GM21447 (cell line): ENCODE measurements at regions not wholly inside any gene's neighbourhood (a gene's known extent, or its start where the extent isn't known, plus 50 kb on each side); places are given as distances from the start of the nearest gene placed in this dataset.
"Not testable (repeated sequence)": the region's sequence is repeated elsewhere in the genome, so short reads cannot be mapped to it uniquely, and the experiment has no call there.

Source experiments
- ATAC-seq: cut with Tn5 transposase; IDR thresholded peaks from one replicate; pipeline ENCODE4 v1.9.1; 2021; ENCODE audit not compliant: unreplicated experiment

DNA sequence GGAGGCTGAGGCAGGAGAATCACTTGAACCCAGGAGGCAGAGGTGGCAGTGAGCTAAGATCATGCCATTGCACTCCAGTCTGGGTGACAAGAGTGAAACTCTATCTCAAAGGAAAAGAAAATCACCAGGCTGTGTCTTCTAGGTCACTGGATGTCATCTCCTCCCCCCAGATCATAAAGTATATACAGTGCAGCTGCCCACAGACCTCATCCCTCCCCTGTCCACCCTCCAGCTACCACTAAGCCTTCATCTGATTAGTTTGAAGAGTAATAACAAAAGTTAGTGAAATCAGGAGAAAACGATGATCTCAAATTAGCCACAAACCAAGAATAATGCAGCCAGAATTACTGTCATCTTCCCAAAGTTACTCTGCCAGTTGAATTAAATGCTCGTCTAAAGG lies 117.2 kb downstream of the ZNF22 start:
- ATAC-seq, result not testable (repeated sequence)

DNA sequence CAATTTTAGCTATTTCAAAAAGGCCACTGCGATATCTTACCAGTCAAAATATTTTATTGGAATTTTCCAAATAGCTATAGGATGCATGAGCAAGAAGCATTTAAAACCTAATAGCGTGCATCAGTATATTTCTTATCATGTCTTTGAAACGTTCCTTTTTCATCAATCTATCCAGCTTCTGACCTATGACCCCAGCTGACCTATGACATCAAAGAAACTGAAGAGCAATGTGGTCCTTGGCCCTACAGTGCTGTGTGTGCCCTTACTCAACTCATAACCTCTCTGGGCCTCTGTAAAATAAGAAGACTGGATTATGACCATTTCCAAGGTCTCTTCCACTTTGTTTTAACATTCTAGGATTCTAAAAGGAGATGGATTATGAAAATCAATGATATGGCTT lies 118.2 kb downstream of the ZNF22 start:
- no peak for ATAC-seq

GRCh38 chr10:45122180-45122860 lies 121.6 kb downstream of the ZNF22 start:
- not testable (repeated sequence) for ATAC-seq

DNA sequence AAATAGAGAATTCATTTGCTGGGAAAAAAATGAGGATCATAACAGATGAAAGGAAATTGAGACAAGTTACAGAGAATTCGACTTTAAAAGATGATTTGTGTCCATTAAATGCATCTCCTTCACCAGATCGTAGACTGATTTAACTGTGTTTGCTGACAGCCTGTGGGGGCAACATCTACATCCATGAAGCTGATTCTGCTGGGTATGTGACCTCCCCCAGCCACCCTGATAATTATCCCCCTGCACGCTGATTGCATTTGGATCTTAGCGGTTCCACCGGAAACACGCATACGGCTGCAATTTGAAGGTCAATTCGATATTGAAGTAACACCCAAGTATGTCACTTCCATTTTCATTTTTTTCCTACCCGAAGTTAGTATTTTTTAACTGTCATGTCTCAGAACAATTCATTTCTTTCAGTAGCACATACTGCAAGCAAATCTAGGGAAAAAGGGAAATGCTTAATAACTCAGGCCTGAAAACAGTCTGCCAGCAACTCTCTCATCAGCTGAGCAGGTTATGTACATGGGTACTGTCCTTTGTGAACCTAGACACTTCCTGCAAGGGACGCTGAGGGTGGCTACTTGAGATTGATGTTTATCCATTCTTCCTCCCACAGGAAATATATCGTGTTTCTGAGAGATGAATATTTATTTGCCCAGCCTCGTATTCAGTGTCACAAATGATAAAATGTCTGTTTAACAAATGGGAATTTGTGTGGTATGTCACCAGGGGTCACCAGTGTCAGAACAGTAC lies 134.9 kb downstream of the ZNF22 start:
- no peak for ATAC-seq

- ATAC-seq, result no peak
These were observed 135.5 kb downstream of the ZNF22 start for GRCh38 chr10:45136256-45136655.

DNA sequence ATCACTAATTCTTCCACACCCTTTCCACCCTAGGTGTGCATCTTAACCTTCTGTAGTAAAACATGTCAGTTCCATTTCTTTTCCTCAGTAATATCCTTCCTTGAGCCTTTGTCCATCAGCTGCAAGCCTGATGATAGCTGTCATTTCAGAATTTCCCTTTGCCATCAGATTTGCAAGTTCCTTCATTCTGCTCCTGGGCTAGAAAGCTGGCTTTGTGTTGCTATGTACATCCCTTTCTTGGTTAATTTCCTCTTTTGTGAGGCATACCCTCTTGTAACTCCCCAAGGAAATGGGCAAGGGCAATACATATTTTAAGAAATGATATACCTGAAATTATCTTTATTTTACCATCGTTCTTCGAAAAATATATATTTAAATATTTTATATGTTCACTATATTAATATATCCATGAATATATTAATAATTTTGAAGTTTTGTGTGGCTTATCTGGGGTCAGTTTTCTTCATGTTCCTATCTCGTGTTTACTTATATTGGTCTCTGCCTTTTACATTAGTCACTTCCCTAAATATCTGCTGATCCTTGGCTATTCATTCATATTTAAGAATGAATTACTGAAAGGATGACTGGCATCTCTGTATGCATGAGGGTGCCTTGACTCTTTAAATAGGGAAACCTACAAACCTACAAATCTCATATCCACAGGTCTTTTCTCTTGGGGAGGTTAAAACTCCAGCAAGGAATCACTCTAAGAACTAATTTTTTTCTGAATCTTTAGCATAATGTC lies 143.8 kb downstream of the ZNF22 start:
- no peak for ATAC-seq

- not testable (repeated sequence) for ATAC-seq
These were observed 144.4 kb downstream of the ZNF22 start for GRCh38 chr10:45145143-45145542.

GRCh38 chr10:45147000-45147399 lies 146.3 kb downstream of the ZNF22 start:
- ATAC-seq, result no peak

- no peak for ATAC-seq
These were observed 150.3 kb downstream of the ZNF22 start for GRCh38 chr10:45150997-45151396.

DNA sequence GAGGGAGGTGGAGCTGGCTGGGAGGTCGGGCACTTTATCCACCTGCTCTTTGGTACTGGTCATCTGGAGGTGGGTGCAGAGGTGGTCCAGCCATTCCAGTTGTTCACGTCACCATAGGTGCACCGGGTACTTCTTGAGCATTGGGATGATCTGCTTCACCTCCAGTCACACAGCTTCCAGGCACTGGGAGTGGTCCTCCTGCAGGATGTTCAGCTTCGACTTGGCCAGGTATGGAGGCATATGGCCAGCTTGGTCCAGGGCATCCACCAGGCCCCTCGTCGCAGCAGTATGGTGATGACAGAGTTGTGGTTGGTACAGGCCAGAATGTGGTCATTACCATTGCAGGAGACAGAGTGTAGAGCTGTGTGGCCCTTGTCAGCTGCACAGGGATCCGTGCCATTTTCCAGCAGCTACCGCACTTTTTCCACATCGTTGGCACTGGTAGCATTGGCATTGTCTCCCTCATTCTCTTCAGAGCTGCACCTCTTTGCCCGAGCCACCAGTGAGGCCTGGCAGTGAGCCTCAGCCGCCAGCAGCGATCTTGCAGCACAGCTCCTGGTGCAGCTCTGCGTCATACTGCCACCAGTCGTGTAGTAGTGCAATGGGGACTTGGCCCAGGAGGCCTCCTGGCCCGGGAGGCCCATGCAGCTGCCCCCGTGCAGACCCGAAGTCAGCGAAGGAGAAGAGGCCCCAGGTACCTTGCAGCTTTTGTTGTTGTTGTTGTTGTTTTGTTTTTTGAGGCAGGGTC lies 150.9 kb downstream of the ZNF22 start:
- ATAC-seq, result no peak

DNA sequence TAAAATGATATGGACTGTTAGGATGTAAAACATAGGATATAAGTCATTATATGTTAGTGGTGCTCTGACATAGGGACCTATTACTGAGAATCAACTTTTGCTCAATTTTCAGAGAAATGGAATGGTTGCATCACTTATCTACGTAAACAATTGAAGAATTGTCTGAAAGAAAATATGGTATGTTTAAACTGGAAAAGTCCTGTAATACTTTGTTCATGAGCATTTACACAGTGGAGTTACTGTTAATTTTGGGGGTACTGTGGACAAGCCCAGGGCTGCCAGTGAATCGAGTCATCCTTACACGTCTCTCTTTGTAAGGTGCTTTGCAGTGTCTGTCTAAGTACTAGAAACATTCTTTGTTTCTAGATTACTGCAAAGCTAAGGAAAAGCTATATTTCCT lies 152.0 kb downstream of the ZNF22 start:
- ATAC-seq, result no peak

DNA sequence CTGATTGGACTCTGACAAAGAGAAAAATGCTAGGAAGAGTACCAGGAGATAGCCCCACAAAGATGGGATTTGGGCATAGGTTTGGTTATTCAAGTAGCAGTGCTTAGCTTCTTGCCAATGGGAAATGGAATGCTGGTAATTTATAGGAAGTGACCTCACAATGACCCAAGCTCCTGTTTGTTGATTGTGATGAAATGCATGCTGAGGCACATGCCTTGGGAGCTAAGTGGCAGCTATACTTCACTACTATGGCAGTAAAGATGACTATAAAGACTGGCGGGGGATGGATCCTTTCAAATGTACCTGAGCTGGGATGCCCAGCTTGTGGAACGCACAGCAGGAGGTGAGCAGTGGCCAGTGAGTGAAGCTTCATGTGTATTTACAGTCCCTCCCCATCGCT lies 153.8 kb downstream of the ZNF22 start:
- no peak for ATAC-seq

DNA sequence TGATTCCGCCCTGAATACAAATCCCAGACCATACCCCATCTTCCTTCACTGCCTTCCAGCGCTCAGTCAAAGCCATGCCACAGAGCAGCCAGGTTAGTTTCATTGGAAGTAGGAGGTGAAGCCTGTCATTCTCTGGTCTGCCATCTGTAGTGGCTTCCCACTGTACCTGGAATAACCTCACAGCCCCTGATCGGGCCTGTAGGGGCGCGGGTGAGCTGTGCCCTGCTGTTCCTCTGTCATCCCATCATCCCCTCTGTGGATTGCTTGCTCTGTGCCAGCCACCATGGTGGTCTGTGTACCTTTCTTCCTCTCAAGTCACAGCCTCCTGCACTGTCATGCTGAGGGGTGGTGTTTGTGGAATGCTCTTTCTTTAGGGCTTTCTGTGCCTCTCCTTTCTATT lies 155.1 kb downstream of the ZNF22 start:
- ATAC-seq, result no peak

DNA sequence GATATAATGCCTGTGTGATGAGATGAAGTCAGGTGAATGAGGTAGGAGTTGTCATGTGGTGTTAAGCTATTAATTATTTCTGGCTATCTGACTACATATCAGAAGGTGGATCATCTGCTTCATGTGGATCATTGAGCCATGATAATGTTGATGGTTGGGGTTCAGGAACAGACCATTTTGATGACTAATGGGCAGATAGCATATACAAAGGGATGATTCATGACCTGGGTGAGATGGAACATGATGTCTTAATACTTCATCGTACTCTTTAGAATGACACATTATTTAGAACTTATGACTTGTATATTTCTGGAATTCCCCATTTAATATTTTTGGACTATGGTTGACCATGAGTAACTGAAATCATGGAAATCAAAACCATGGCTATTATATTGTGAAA lies 155.1 kb downstream of the OR13A1 start:
- ATAC-seq, result no peak

DNA sequence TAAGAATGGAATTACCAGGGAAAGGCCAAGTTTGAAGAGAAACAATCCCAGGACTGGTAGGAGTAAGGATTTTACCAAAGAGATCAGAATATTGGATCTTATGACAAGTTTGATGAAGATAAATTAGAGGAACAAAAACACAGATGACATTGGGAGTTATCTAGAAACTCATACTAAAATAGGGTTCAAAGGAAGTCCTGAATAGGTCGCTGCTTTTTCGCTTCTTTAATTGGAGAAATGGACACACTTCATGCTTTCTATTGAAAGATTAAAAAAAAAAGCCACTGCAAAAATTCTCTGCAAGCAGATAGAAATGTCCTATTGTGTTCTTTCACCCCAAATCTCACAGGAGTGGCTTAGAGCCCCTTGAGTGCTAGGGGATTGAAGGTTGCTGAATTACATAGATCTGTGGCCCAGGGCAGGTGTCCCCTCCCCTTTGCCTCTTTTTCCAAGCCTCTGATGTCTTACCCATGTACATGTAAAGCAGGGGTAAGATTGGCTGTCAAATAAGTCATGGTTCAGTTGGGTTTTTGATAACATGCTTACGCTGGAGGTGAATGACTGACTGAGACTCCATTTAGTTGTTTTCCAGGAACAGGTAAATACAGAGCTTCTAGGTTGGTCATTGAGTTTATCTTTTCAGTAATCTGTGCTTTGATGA lies 152.0 kb downstream of the OR13A1 start:
- ATAC-seq, result no peak

GRCh38 chr10:45175520-45176118 lies 139.8 kb downstream of the OR13A1 start:
- not testable (repeated sequence) for ATAC-seq

GRCh38 chr10:45179691-45180090 lies 135.7 kb downstream of the OR13A1 start:
- ATAC-seq, result no peak

GRCh38 chr10:45180507-45180906 lies 134.9 kb downstream of the OR13A1 start:
- ATAC-seq, result no peak

GRCh38 chr10:45180946-45181875 lies 134.2 kb downstream of the OR13A1 start:
- ATAC-seq, result no peak
